ENCODE measurements at regions not wholly inside any gene's neighbourhood (a gene's known extent, or its start where the extent isn't known, plus 50 kb on each side); places are given as distances from the start of the nearest gene placed in this dataset.

DNA sequence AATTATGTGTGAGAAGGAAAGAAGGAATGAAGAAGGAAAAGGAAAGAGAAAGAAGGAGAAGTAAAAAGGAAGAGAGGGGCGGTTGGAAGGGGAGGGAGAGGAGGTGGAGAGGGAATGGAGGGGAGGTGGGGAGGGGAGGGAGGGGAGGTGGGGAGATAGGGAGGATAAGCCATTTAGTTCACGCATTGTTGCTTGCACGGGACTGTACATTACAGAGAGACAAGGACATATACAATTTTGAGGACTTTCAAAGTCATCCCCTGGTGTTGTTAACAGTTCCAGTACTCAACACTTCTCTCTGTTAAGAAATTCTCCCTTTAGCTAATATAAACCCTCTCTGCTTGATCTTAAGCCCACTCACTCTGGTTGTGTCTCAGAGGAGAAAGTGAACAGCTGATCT is 312.5 kb downstream of the GRIN2B start:
- Histone ChIP-seq H3K27ac (ENCODE audit: low read length) (no peak overlapping the region), H3K36me3 (ENCODE audit: control insufficient read depth in 2 of 2, extremely low read depth in 1 of 2, insufficient read depth in 1 of 2, low read length in 1 of 2) (no peaks in the 10 kb centered on the region), H3K4me3 (ENCODE audit: control insufficient read depth in 1 of 2, extremely low read depth in 1 of 2, low read length in 1 of 2) (no peak overlapping the region), H3K27me3 (replicated peaks in 1 of 2; ENCODE audit: control insufficient read depth in 2 of 2, extremely low read depth in 1 of 2, insufficient read depth in 2 of 2, low read length in 1 of 2) (no peaks in the 10 kb centered on the region), H3K9me3 (no peaks in the 10 kb centered on the region), H3K4me1 (ENCODE audit: control insufficient read depth in 1 of 2, extremely low read depth in 1 of 2, insufficient read depth in 2 of 2, low read length in 2 of 2) (no peaks in the 10 kb centered on the region)
- H3K4me3 Mint-ChIP-seq = no peak overlapping the region
- no peak for DNase-seq
- H3K27ac Mint-ChIP-seq = no peak overlapping the region
- ChIA-PET CTCF (no interaction called here), POLR2A (no interaction called here)
- H3K36me3 Mint-ChIP-seq = no peaks in the 10 kb centered on the region
- peaks cover 11 to 25% of the 10 kb centered on the region in 2 donors for H3K27me3 Mint-ChIP-seq
- no CpG with 5 or more reads among the region's 3 CpGs for WGBS (ENCODE audit: insufficient coverage)
- no peak for ATAC-seq (replicated peaks in 1 of 4)
- H3K4me1 Mint-ChIP-seq = no peaks in the 10 kb centered on the region
- H3K9me3 Mint-ChIP-seq = no peaks in the 10 kb centered on the region

DNA sequence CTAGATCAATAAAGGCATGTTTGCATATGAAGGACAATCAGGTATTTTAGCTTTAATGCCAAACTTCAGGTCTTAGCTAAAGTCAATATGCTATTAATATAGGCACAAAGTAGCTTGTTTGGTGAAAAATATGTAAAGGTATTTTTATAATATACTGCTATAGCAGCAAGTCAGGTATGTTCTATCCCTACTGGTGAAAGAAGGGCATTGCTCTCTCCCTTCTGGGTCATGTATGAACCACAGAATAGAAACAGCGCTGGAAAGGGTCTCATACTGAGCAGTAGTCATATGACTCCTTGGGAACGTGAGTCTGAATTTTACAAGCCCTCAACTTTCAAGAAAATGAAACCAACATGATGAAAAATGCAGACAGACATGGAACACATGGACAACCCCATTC is 314.6 kb downstream of the GRIN2B start:
- peaks cover 11 to 22% of the 10 kb centered on the region in 2 donors for H3K27me3 Mint-ChIP-seq
- Histone ChIP-seq H3K27ac (ENCODE audit: low read length) (no peak overlapping the region), H3K36me3 (ENCODE audit: control insufficient read depth in 2 of 2, extremely low read depth in 1 of 2, insufficient read depth in 1 of 2, low read length in 1 of 2) (no peaks in the 10 kb centered on the region), H3K4me1 (ENCODE audit: control insufficient read depth in 1 of 2, extremely low read depth in 1 of 2, insufficient read depth in 2 of 2, low read length in 2 of 2) (no peaks in the 10 kb centered on the region), H3K9me3 (no peaks in the 10 kb centered on the region), H3K4me3 (ENCODE audit: control insufficient read depth in 1 of 2, extremely low read depth in 1 of 2, low read length in 1 of 2) (no peak overlapping the region), H3K27me3 (replicated peaks in 1 of 2; ENCODE audit: control insufficient read depth in 2 of 2, extremely low read depth in 1 of 2, insufficient read depth in 2 of 2, low read length in 1 of 2) (no peaks in the 10 kb centered on the region)
- no peak overlapping the region for H3K4me3 Mint-ChIP-seq
- ChIA-PET CTCF (no interaction called here), POLR2A (no interaction called here)
- WGBS (ENCODE audit: insufficient coverage) = 80% methylated on average over 1 of the region's 2 CpGs
- DNase-seq (no peak), ATAC-seq (replicated peaks in 1 of 4) (no peak)
- no peaks in the 10 kb centered on the region for H3K4me1 Mint-ChIP-seq
- no peak overlapping the region for H3K27ac Mint-ChIP-seq
- no peaks in the 10 kb centered on the region for H3K9me3 Mint-ChIP-seq
- no peaks in the 10 kb centered on the region for H3K36me3 Mint-ChIP-seq

DNA sequence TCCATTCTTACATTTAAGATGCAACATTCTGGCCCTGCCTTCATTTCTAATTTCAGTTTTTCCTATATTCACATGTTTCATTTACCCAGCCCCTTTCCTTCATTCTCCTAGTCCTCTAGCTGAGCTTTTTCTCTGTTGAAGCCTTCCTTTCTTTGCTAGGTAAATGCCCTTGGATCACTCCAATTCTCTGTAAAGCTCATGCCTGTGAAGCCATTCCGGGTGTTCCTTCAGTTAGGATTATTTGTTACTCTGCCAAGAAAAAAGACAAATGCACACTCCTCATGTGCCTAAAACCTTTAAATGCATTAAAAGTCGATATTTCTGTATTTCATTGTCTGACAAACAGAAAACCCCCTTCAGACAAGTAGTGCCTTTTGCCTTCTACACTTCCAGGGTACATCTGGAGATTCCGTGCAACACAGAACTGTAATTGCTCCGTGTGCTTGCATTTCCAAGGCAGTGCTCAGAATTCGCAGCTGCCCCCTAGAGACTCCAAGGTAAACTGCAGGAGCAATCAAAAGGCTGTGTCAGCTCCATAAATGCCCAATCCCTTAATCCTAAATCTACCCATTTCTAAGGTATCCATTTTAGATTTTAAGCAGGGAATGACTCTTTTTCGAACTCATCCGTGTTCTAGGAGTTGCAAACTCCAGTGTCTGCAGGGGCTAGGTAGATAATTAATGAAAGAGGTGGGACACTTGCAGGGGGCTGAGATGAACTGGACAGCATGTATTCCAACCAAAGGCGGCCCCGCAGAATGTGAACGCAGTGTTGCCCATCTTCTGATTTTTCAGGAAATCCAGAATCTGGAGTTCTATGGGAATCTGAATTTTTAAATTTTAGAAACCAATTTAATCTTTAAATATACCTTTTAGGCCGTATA is 320.2 kb downstream of the GRIN2B start:
- Histone ChIP-seq H3K4me1 (ENCODE audit: control insufficient read depth in 1 of 2, extremely low read depth in 1 of 2, insufficient read depth in 2 of 2, low read length in 2 of 2) (no peaks in the 10 kb centered on the region), H3K27ac (ENCODE audit: low read length) (no peak overlapping the region), H3K36me3 (ENCODE audit: control insufficient read depth in 2 of 2, extremely low read depth in 1 of 2, insufficient read depth in 1 of 2, low read length in 1 of 2) (no peaks in the 10 kb centered on the region), H3K27me3 (replicated peaks in 1 of 2; ENCODE audit: control insufficient read depth in 2 of 2, extremely low read depth in 1 of 2, insufficient read depth in 2 of 2, low read length in 1 of 2) (peaks cover 0 to 2% of the 10 kb centered on the region in 2 experiments), H3K4me3 (ENCODE audit: control insufficient read depth in 1 of 2, extremely low read depth in 1 of 2, low read length in 1 of 2) (no peak overlapping the region), H3K9me3 (no peaks in the 10 kb centered on the region)
- no peaks in the 10 kb centered on the region for H3K9me3 Mint-ChIP-seq
- ChIA-PET CTCF (no interaction called here), POLR2A (no interaction called here)
- DNase-seq = peak in 2 of 35 experiments; percentile 6 to 12
- H3K27me3 Mint-ChIP-seq = peaks cover 7 to 17% of the 10 kb centered on the region in 2 donors
- H3K4me1 Mint-ChIP-seq = peaks cover 0 to 3% (median 0%) of the 10 kb centered on the region in 3 donors
- H3K36me3 Mint-ChIP-seq = no peaks in the 10 kb centered on the region
- no peak for ATAC-seq (replicated peaks in 1 of 4)
- 6% methylated on average over 3 of the region's 11 CpGs for WGBS (ENCODE audit: insufficient coverage)
- H3K27ac Mint-ChIP-seq = no peak overlapping the region
- no peak overlapping the region for H3K4me3 Mint-ChIP-seq

DNA sequence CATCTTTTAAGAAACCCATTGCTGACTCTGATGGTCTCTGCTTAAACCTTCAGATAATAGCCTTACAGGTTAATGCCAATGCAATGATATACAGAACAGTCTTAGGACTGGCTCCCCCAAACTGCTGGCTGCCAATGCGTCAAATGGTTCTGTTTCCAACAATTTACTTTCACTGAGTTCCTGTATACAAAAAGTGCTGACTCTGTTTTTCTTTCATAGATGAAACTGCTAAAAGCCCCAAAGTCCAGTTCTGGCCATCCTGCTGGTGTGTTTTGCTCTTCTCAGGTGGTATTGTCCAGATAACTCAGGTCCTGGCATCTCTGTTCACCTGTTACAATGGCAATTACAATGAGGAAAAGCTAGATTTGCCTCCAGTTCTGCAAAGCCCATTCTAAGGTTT is 326.9 kb downstream of the GRIN2B start:
- Mint-ChIP-seq H3K4me3 (no peak overlapping the region), H3K36me3 (no peaks in the 10 kb centered on the region)
- CTCF ChIA-PET = no interaction called here

DNA sequence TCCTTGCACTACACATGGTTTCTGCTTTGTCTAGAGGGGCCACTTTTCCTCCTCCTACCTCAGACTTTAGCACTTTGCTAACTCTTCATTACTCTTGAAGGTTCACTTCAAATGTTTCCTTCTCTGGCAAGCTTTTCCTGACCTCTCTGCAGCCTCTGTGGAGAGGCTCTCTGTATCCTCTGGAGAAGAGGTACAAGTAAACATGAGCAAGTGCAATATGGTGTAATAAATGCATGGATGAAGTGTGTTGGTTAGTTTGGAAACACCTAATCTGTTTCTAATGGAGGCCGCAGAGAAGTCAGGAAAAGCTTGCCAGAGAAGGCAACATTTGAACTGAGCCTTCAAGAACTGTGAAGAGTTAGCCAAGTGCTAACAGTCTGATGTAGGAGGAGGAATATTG is 329.3 kb downstream of the GRIN2B start:
- 67% methylated on average over 1 of the region's 1 CpG for WGBS (ENCODE audit: insufficient coverage)
- no peaks in the 10 kb centered on the region for H3K9me3 Mint-ChIP-seq

More for the DNA sequence above, 326.9 kb downstream of the GRIN2B start:
- Histone ChIP-seq H3K27me3 (replicated peaks in 1 of 2; ENCODE audit: control insufficient read depth in 2 of 2, extremely low read depth in 1 of 2, insufficient read depth in 2 of 2, low read length in 1 of 2) (peaks cover 0 to 2% of the 10 kb centered on the region in 2 experiments), H3K36me3 (ENCODE audit: control insufficient read depth in 2 of 2, extremely low read depth in 1 of 2, insufficient read depth in 1 of 2, low read length in 1 of 2) (no peaks in the 10 kb centered on the region), H3K4me3 (ENCODE audit: control insufficient read depth in 1 of 2, extremely low read depth in 1 of 2, low read length in 1 of 2) (no peak overlapping the region), H3K9me3 (no peaks in the 10 kb centered on the region), H3K27ac (ENCODE audit: low read length) (no peak overlapping the region), H3K4me1 (ENCODE audit: control insufficient read depth in 1 of 2, extremely low read depth in 1 of 2, insufficient read depth in 2 of 2, low read length in 2 of 2) (no peaks in the 10 kb centered on the region)
- Mint-ChIP-seq H3K4me1 (no peaks in the 10 kb centered on the region), H3K27ac (no peak overlapping the region), H3K9me3 (no peaks in the 10 kb centered on the region), H3K27me3 (peaks cover 7 to 22% of the 10 kb centered on the region in 2 donors)
- ATAC-seq (replicated peaks in 1 of 4) (no peak), DNase-seq (no peak)
- POLR2A ChIA-PET = no interaction called here
- WGBS (ENCODE audit: insufficient coverage) = 100% methylated on average over 1 of the region's 1 CpG

DNA sequence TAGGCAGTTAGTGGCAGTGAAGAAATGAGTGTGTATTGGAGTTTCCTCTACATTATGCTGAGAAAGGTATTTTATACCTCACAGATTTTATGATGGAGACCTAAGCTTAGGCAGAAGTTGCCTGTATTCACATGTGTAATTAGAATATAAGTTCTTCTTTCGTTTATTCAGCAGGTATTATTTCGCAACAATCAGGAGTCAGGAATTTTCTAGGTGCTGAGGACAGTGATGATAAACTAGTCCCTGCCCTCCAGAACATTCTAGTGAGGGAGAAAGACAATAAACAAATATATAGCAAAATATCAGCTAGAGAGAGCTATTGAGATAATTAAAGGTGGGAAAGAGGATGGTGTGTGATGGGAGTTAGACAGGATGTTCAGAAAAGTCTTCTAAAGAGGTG is 345.7 kb downstream of the GRIN2B start:
- no peaks in the 10 kb centered on the region for H3K36me3 ChIP-seq (ENCODE audit: control insufficient read depth in 2 of 2, extremely low read depth in 1 of 2, insufficient read depth in 1 of 2, low read length in 1 of 2)
- no peak overlapping the region for H3K4me3 ChIP-seq (ENCODE audit: control insufficient read depth in 1 of 2, extremely low read depth in 1 of 2, low read length in 1 of 2)
- no peaks in the 10 kb centered on the region for H3K4me1 ChIP-seq (ENCODE audit: control insufficient read depth in 1 of 2, extremely low read depth in 1 of 2, insufficient read depth in 2 of 2, low read length in 2 of 2)
- CTCF ChIA-PET = no interaction called here
- POLR2A ChIA-PET = no interaction called here
- DNase-seq = no peak
- no CpG with 5 or more reads among the region's 2 CpGs for WGBS (ENCODE audit: insufficient coverage)
- no peaks in the 10 kb centered on the region for H3K4me1 Mint-ChIP-seq
- peaks cover 0 to 4% of the 10 kb centered on the region in 2 experiments for H3K27me3 ChIP-seq (replicated peaks in 1 of 2; ENCODE audit: control insufficient read depth in 2 of 2, extremely low read depth in 1 of 2, insufficient read depth in 2 of 2, low read length in 1 of 2)
- no peaks in the 10 kb centered on the region for H3K9me3 ChIP-seq
- ATAC-seq (replicated peaks in 1 of 4) = no peak
- no peaks in the 10 kb centered on the region for H3K36me3 Mint-ChIP-seq
- H3K27ac ChIP-seq (ENCODE audit: low read length) = no peak overlapping the region
- no peaks in the 10 kb centered on the region for H3K9me3 Mint-ChIP-seq
- H3K4me3 Mint-ChIP-seq = no peak overlapping the region
- H3K27me3 Mint-ChIP-seq = peaks cover 2 to 16% of the 10 kb centered on the region in 2 donors
- no peak overlapping the region for H3K27ac Mint-ChIP-seq

More for the DNA sequence above, 329.3 kb downstream of the GRIN2B start:
- no peak for DNase-seq
- ATAC-seq (replicated peaks in 1 of 4) = no peak
- Mint-ChIP-seq H3K27me3 (peaks cover 4 to 15% of the 10 kb centered on the region in 2 donors), H3K27ac (no peak overlapping the region), H3K4me1 (no peaks in the 10 kb centered on the region), H3K4me3 (no peak overlapping the region), H3K36me3 (no peaks in the 10 kb centered on the region)
- POLR2A ChIA-PET = no interaction called here
- Histone ChIP-seq H3K4me3 (ENCODE audit: control insufficient read depth in 1 of 2, extremely low read depth in 1 of 2, low read length in 1 of 2) (no peak overlapping the region), H3K27me3 (replicated peaks in 1 of 2; ENCODE audit: control insufficient read depth in 2 of 2, extremely low read depth in 1 of 2, insufficient read depth in 2 of 2, low read length in 1 of 2) (no peaks in the 10 kb centered on the region), H3K9me3 (no peaks in the 10 kb centered on the region), H3K36me3 (ENCODE audit: control insufficient read depth in 2 of 2, extremely low read depth in 1 of 2, insufficient read depth in 1 of 2, low read length in 1 of 2) (no peaks in the 10 kb centered on the region), H3K4me1 (ENCODE audit: control insufficient read depth in 1 of 2, extremely low read depth in 1 of 2, insufficient read depth in 2 of 2, low read length in 2 of 2) (no peaks in the 10 kb centered on the region), H3K27ac (ENCODE audit: low read length) (no peak overlapping the region)
- CTCF ChIA-PET = no interaction called here
